ENCODE measurements at regions not wholly inside any gene's neighbourhood (a gene's known extent, or its start where the extent isn't known, plus 50 kb on each side); places are given as distances from the start of the nearest gene placed in this dataset.

DNA sequence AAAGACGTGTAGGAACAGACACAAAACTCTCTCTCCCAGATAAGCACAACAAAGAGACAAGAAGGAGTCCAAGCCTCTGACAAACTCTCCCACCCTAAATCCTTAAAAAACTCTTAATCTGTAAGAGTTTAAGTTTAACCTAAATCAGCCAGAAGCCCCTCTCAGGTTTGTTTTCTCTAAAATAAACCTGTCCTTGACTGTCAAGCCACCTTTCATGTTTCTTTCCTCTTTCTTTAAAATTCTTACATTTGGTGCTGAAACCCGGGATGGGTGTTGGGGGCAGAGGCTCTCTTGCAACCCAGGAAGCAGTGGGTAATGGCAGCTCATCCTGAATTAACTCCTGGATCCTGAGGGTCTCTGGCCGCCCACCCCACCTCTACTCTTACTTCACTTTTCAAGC is 107.8 kb upstream of the TENT5D start:
- no peak for DNase-seq (ENCODE audit: low spot score)

DNA sequence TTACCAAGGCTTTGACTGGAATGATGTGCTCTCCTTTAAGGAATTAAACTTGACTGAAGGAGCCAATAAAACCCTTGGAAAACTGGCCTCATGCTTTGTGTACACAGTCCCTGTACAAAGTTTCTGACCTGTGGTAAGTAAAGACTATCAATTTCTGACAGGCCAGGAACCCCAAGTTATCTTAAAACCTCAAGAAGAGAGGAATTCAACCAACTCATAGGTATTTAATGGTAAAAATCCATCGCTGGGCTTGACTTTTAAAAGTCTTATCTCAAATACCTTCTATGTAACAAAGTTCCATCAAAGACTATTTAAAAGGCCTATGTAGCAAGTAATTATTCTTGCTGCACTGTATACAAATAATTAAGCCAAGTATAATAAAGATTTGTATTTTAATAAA is 103.7 kb upstream of the TENT5D start:
- no peak for DNase-seq (ENCODE audit: low spot score)

DNA sequence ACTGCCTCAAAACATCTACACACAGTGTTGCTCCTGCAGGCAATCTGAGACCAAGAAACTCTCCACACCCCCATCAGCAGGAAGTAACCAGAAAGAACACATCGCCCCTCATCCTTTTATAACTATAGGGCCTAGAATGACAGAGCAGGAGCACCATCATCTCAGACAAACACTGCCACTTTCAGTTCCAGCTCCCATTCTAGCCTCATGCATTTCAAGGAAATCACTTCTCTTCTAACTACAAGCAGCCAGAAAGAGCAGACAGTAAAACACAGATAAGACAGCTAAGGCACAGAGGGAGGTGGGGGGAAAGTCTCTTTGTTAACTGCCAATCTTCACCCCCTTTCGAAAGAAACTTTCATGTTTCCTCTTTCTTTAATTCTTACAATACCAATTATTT is 102.6 kb upstream of the TENT5D start:
- DNase-seq (ENCODE audit: low spot score): no peak

DNA sequence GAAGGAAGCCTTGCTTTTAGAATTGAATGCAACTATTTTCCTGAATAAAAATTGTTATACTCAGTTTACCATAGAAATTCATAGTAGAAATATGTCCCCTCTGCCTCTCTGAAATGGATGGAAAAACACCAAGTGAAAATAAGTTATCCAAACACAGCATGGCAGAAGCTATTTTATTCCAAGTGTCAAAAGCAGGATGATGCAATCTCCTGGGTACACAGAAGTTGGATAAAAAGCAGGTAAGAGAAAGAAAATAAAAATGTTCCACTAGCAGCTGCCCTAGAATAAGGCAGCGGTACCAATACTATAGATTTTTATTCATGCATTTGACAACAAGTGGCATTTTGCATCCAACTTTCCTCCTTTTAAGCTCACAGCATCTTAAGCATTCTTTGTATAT is 89.0 kb upstream of the TENT5D start:
- DNase-seq (ENCODE audit: low spot score): no peak

DNA sequence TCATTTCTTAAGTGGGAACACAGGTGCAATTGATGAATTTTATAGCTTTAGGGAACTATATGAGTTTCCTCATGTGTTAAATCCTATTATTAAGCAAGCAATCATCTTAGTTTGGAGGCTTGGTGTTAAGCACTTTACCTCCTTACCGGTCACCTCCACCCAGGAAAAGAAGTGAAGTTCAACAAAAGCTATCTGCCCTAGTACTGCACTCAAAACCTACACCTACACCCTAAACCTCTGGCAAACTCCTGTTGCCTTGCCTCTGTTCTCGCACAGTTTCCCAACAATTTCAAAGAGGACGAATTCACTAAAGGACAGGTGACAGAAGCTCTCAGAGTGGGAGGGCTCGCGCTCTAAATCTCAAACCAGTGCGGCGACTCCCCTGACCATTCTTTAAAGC is 85.7 kb upstream of the TENT5D start:
- DNase-seq (ENCODE audit: low spot score): no peak

DNA sequence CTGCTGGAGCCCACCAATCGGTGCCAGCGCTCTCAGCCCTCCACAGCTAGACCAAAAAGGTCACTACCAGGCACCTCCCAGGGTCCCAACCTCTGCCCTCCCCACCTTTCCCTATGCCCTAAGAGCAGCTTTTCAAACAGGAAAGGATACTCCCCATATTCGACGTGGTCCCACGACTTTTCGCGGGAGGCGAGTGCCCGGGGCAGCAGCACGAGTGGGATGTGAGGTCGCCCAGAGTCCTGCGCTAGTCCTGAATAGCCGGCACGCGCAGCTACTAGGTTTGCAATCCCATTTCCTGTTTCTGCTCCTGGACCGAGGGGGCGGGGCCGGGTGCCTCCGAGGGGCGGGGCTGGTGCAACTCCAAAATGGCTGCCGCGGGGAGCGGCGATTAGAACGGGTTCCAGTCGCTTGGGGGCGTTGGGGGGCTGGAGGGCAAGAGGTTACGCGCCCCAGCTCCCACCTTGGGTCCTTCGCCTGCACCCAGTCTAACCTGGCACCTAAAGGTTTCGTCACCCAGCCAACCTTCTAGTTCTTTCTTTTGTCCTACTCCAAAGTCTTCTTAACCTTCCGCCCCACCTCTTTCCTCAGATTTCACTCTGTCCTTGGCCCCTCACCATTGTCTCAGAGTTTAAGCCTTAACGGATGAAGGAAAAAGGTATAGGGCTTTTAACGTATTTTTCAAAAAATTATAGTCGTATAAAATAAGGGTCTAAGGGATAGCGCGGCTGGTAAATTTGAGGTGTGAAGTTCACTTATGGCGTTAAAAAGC is 85.0 kb upstream of the TENT5D start:
- DNase-seq (ENCODE audit: low spot score): no peak

DNA sequence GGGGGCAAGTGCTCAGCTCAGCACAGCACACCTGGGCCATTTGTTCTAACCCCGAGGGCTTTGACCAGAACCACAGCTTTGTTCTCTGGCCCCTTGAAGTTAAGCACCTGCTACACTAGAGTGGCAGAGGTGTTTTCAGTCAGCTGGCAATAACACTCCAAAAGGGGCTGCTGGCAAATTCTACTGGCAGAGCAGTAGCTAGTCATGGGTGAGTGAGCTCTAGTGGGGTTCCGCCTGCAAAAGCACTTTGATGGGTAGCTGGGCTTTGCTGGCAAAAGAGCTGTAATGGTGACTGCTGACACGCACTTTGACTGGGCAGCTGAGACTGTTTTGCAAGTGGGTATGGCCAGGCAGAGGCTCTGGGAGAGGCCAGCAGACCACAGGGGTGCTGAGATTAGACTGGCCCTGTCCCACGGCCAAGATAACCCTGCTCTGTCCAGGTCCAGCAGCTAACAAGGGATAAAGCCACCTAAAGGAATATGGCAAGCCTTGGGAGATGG is 65.2 kb upstream of the TENT5D start:
- DNase-seq (ENCODE audit: low spot score): no peak
